ENCODE measurements at regions not wholly inside any gene's neighbourhood (a gene's known extent, or its start where the extent isn't known, plus 50 kb on each side); places are given as distances from the start of the nearest gene placed in this dataset.

GRCh38 chr9:94175669-94176068 lies 83.4 kb upstream of the ZNF169 start:
- Histone ChIP-seq H3K36me3 (ENCODE audit: insufficient read depth in 1 of 2, low read depth in 1 of 2) (peaks cover 17 to 59% of the 10 kb centered on the region in 2 donors), H3K27me3 (ENCODE audit: insufficient read depth in 3 of 3, low read length in 2 of 3) (no peaks in the 10 kb centered on the region), H3K9me3 (no peaks in the 10 kb centered on the region), H3K27ac (peak overlapping the region; percentile 39), H3K4me3 (no peak overlapping the region), H3K4me1 (peaks cover 89% of the 10 kb centered on the region)
- WGBS, 3 donors = 53 to 64% (median 55%) methylated on average over 5 of the region's 5 CpGs
- TF ChIP-seq CTCF (IDR thresholded peaks at IDR 0.05) = no peak
- intact Hi-C loops (cut with DNase I) = no loop called here
- ATAC-seq = no peak
- DNase-seq = no peak

GRCh38 chr9:94176608-94177007 lies 82.5 kb upstream of the ZNF169 start:
- ATAC-seq (no peak), DNase-seq (no peak)
- no peak for TF ChIP-seq CTCF (IDR thresholded peaks at IDR 0.05)
- Histone ChIP-seq H3K4me1 (peaks cover 89% of the 10 kb centered on the region), H3K27ac (peak overlapping the region; percentile 5), H3K36me3 (ENCODE audit: insufficient read depth in 1 of 2, low read depth in 1 of 2) (peaks cover 19 to 59% of the 10 kb centered on the region in 2 donors), H3K27me3 (ENCODE audit: insufficient read depth in 3 of 3, low read length in 2 of 3) (no peaks in the 10 kb centered on the region), H3K4me3 (no peak overlapping the region), H3K9me3 (no peaks in the 10 kb centered on the region)
- intact Hi-C loops (cut with DNase I) = no loop called here

- WGBS, 3 donors = 85 to 95% (median 94%) methylated on average over 2 of the region's 2 CpGs
- no peak for TF ChIP-seq CTCF (IDR thresholded peaks at IDR 0.05)
- ATAC-seq (no peak), DNase-seq (no peak)
- Histone ChIP-seq H3K9me3 (no peaks in the 10 kb centered on the region), H3K36me3 (ENCODE audit: insufficient read depth in 1 of 2, low read depth in 1 of 2) (peaks cover 13 to 61% of the 10 kb centered on the region in 2 donors), H3K4me3 (no peak overlapping the region), H3K27me3 (ENCODE audit: insufficient read depth in 3 of 3, low read length in 2 of 3) (no peaks in the 10 kb centered on the region), H3K4me1 (peaks cover 73% of the 10 kb centered on the region), H3K27ac (no peak overlapping the region)
- intact Hi-C loops (cut with DNase I) = no loop called here
Observed at GRCh38 chr9:94178927-94179326, 80.2 kb upstream of the ZNF169 start.

GRCh38 chr9:94181408-94182181 lies 77.5 kb upstream of the ZNF169 start:
- peak; percentile 16 to 37 (median 24) for ATAC-seq

More at GRCh38 chr9:94181408-94182181, 77.5 kb upstream of the ZNF169 start:
- DNase-seq = no peak
- Histone ChIP-seq H3K4me3 (no peak overlapping the region), H3K36me3 (ENCODE audit: insufficient read depth in 1 of 2, low read depth in 1 of 2) (peaks cover 8 to 43% of the 10 kb centered on the region in 2 donors), H3K27me3 (ENCODE audit: insufficient read depth in 3 of 3, low read length in 2 of 3) (no peaks in the 10 kb centered on the region), H3K9me3 (no peaks in the 10 kb centered on the region), H3K27ac (peak overlapping the region; percentile 30), H3K4me1 (peaks cover 46% of the 10 kb centered on the region)
- no peak for TF ChIP-seq CTCF (IDR thresholded peaks at IDR 0.05)
- intact Hi-C loops (cut with DNase I) = loop anchor here in 1 of 2 donors (5.0 kb wide), 1 partner anchor 44 kb away; no protein-coding TSS in a partner anchor
- 46 to 52% (median 48%) methylated on average over 8 of the region's 8 CpGs for whole genome bisulfite sequencing, 3 donors

Data from psoas muscle (tissue), 7 donors.